Adrenal gland (tissue), 9 donors: ENCODE measurements at regions not wholly inside any gene's neighbourhood (a gene's known extent, or its start where the extent isn't known, plus 50 kb on each side); places are given as distances from the start of the nearest gene placed in this dataset.

Experiments used
- DNase-seq, 7 donors: peaks; one replicate each; pipeline ENCODE4 v3.0.0-alpha.2; 2019 to 2020
- H3K27ac ChIP-seq, 5 donors: fragments of 200-600 bp; sonication (generic) in 4 of 5; 1 replicate in 3 of 5; 2 replicates in 2 of 5; pipeline versions ENCODE4 v1.5.1 to v1.8.0; 2016 to 2020; ENCODE audit warnings: mild to moderate bottlenecking in 1 of 5
- H3K27me3 ChIP-seq: fragments of 200-600 bp; 2 replicates; pipeline ENCODE4 v1.8.0; 2021
- H3K36me3 ChIP-seq, 2 donors: fragments of 200-600 bp; replicated peaks in 1 of 2; 1 replicate in 1 of 2; 2 replicates in 1 of 2; pipeline versions ENCODE4 v1.5.1 to v1.8.0; 2018 to 2022
- H3K4me1 ChIP-seq, 2 donors: fragments of 200-600 bp; replicated peaks in 1 of 2; 1 replicate in 1 of 2; 2 replicates in 1 of 2; pipeline versions ENCODE4 v1.5.1 to v1.8.0; 2018 to 2021
- H3K4me3 ChIP-seq, 4 donors: fragments of 200-600 bp; sonication (generic) in 3 of 4; one replicate each; pipeline ENCODE4 v1.5.1; 2016 to 2018
- H3K9me3 ChIP-seq, 3 donors: fragments of 200-600 bp; sonication (generic) in 1 of 3; replicated peaks in 1 of 3; 1 replicate in 2 of 3; 2 replicates in 1 of 3; pipeline versions ENCODE4 v1.5.1 to v1.8.0; 2016 to 2021
- POLR2A ChIP-seq, 2 donors: fragments of 450-650 bp; IDR thresholded peaks; one replicate each; pipeline ENCODE4 v1.6.1; 2017; ENCODE audit warnings: antibody characterized with exemption in 2 of 2, mild to moderate bottlenecking in 2 of 2, moderate library complexity in 1 of 2
- WGBS, 4 donors: extraction: QIAGEN DNeasy Blood & Tissue Kit in 2 of 4; methylation state at CpG; one replicate each; pipeline versions ENCODE4 v1.1.5 to v1.1.7; 2013 to 2017; 5-methylcytosine and 5-hydroxymethylcytosine counted together
- intact Hi-C, 2 donors: fragments of 100-400 bp; cut with DNase I; formaldehyde crosslinking; loops; one replicate each; pipeline versions ENCODE4 v1.14.1 to v1.15.0; 2022 to 2023
- TF ChIP-seq, protein P1 (sequence below), 6 experiments: fragments of 450-650 bp in 4 of 6; fragments of 200-600 bp in 2 of 6; sonication (generic) in 1 of 6; IDR thresholded peaks; 1 replicate in 5 of 6; 2 replicates in 1 of 6; pipeline versions ENCODE4 v1.5.1 to v1.8.0; 2016 to 2021; ENCODE audit warnings: antibody characterized with exemption in 6 of 6, mild to moderate bottlenecking in 2 of 6, moderate library complexity in 1 of 6
- donor health status: healthy with polysubstance abuse.
- donor health status: Bipolar disorder and iron deficiency.
- donor health status: DM: yes; HTN: yes; CAD: no.
- donor health status: DM: no; HTN: no; CAD: no.
- donor health status: DM: no; HTN: no; CAD: no.

DNA sequence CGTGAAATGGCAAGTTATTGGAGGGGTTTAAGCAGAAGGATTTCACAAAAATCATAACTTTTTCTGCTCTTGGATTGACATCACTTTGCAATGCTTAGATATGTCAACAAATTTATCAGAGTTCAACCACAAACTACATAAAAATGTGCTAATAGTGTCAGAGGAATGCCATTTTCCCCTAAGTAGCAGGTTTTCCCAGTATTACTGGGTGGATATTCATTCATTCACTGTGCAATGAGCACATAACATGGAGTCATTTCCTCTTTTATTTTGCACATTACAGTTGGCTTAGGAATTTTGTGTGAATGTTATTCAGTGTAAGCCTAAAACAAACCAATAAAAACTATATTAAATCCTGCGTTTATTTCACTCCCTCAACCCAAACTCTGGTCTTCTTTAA is 537.3 kb upstream of the MCTP2 start:
- H3K4me3 ChIP-seq: no peak overlapping the region
- no peaks in the 10 kb centered on the region for H3K36me3 ChIP-seq
- H3K4me1 ChIP-seq: no peaks in the 10 kb centered on the region
- TF ChIP-seq, protein P1, sequence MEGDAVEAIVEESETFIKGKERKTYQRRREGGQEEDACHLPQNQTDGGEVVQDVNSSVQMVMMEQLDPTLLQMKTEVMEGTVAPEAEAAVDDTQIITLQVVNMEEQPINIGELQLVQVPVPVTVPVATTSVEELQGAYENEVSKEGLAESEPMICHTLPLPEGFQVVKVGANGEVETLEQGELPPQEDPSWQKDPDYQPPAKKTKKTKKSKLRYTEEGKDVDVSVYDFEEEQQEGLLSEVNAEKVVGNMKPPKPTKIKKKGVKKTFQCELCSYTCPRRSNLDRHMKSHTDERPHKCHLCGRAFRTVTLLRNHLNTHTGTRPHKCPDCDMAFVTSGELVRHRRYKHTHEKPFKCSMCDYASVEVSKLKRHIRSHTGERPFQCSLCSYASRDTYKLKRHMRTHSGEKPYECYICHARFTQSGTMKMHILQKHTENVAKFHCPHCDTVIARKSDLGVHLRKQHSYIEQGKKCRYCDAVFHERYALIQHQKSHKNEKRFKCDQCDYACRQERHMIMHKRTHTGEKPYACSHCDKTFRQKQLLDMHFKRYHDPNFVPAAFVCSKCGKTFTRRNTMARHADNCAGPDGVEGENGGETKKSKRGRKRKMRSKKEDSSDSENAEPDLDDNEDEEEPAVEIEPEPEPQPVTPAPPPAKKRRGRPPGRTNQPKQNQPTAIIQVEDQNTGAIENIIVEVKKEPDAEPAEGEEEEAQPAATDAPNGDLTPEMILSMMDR (IDR thresholded peaks at IDR 0.05): no peak
- TF ChIP-seq POLR2A (IDR thresholded peaks at IDR 0.05): no peak
- H3K27ac ChIP-seq: no peak overlapping the region
- intact Hi-C loops: no loop called here
- WGBS, 4 donors: 50 to 75% (median 68%) methylated on average over 2 of the region's 2 CpGs
- H3K9me3 ChIP-seq: no peaks in the 10 kb centered on the region
- DNase-seq: no peak
- H3K27me3 ChIP-seq: no peaks in the 10 kb centered on the region

DNA sequence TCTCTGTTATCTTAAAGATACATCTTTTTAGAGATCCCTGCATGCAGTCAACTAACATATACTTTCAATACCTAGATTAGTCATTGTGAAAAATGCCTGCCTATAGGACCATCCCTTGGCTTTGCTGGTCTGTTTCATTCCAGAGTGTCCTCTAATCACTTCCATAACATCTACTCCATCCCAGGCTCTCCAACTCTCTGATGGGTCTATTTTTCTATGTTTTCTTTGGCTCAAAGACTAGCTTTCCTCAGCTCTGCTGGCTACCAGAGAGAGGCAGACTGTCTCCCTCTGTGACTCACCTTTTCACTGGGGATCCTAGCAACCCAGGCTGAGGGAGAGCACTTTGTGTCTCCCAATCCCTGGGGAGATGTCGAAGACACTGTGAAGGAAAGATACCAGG is 547.7 kb upstream of the MCTP2 start:
- intact Hi-C loops: no loop called here
- no peaks in the 10 kb centered on the region for H3K4me1 ChIP-seq
- H3K36me3 ChIP-seq: no peaks in the 10 kb centered on the region
- no peak overlapping the region for H3K4me3 ChIP-seq
- no peak overlapping the region for H3K27ac ChIP-seq
- 74 to 86% (median 82%) methylated on average over 1 of the region's 1 CpG for whole genome bisulfite sequencing, 4 donors
- TF ChIP-seq POLR2A (IDR thresholded peaks at IDR 0.05): no peak
- DNase-seq: no peak
- H3K27me3 ChIP-seq: no peaks in the 10 kb centered on the region
- H3K9me3 ChIP-seq: peaks cover 0 to 10% (median 0%) of the 10 kb centered on the region in 3 donors

DNA sequence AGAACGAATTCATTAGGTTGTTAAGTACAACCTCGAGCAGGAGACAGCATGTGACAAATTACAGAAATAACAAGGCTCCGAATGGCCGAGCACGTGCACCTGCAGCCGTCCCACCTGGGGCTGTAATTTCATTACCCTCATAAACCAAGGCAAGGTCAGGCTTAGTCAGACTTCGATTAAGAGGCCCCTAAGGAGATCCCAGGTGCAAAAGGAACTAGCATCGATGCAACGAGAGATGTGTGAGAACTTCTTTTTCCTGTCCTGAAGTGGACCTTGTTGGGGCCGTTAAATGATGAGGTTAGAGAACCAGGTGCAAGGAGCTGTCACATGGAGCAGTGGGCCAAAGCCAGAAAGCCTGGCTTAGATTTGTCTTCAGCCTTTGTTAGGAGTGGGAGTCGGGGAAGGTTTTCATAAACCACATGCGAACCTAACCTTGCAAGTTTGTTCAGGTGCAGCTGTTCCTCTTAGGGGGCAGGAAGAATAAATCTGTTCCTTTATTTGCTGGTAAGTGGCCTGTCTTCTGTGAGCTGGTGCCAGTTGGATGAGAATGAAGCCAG is 559.9 kb upstream of the MCTP2 start:
- WGBS, 4 donors: 72 to 80% (median 78%) methylated on average over 12 of the region's 12 CpGs

DNA sequence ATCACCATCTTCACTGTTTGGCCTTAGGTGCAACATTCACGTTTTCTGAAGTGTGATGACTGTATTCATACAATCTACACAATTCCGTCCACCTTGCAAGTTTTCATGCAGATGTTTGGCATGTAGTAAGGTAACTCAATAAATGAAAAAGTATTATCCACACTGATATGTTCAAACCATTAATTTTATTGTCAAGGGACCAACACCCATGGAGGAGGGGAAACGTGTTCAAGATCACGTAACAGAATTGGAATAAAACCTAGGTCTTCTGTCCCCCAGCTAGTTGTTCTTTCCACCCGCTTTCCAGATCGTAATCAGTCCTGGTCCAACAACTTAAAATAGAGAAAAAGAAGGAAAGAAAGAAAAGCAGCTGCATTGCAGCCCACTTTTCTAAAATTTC is 560.4 kb upstream of the MCTP2 start:
- no peak overlapping the region for H3K4me3 ChIP-seq
- no peak overlapping the region for H3K27ac ChIP-seq
- H3K9me3 ChIP-seq: no peaks in the 10 kb centered on the region
- intact Hi-C loops: no loop called here
- H3K27me3 ChIP-seq: no peaks in the 10 kb centered on the region
- 69 to 77% (median 75%) methylated on average over 6 of the region's 6 CpGs for WGBS, 4 donors
- TF ChIP-seq POLR2A (IDR thresholded peaks at IDR 0.05): no peak
- TF ChIP-seq, protein P1 (IDR thresholded peaks at IDR 0.05): no peak
- no peak for DNase-seq
- no peaks in the 10 kb centered on the region for H3K36me3 ChIP-seq
- H3K4me1 ChIP-seq: no peaks in the 10 kb centered on the region

More for the DNA sequence above, 559.9 kb upstream of the MCTP2 start:
- Histone ChIP-seq H3K27ac (no peak overlapping the region), H3K4me3 (no peak overlapping the region), H3K36me3 (no peaks in the 10 kb centered on the region), H3K4me1 (no peaks in the 10 kb centered on the region), H3K9me3 (no peaks in the 10 kb centered on the region), H3K27me3 (no peaks in the 10 kb centered on the region)
- intact Hi-C loops: no loop called here
- no peak for DNase-seq
- TF ChIP-seq POLR2A (IDR thresholded peaks at IDR 0.05): no peak
- TF ChIP-seq, protein P1 (IDR thresholded peaks at IDR 0.05): no peak

DNA sequence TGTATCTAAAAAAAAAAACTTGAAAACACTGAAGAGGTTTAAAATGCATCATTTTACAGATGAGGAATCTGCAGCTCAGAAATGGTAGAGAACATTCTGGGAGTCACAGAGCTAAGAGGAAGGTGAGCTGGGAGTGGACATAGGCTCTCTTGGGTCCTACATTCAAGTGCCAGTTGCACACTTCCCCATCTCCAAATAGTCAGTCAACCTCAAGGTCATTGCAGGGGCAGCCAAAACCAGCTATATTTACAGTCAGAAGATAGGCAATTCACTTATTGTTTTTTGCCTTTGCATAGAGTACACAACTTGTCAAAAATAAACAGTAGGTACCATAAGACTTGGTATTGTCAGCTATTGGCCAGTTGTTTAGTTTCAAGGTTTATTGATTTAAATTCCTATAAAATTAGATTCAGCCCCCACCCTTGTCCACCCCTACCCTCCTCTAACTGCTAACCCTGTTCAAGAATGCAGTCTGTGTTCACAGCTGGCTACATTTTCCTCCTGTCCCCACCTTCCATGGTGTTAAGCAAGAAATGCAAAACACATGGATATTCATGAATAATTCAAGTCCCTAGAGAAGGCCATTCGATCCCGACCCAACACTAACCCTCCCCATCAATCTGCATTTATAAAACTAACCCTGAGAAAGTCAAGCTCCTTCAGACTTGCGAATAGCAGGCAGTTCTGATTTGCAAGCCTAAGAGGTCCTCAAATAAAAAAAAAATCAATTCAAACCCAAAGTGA is 567.0 kb upstream of the MCTP2 start:
- Histone ChIP-seq H3K36me3 (no peaks in the 10 kb centered on the region), H3K27me3 (no peaks in the 10 kb centered on the region), H3K4me3 (no peak overlapping the region), H3K27ac (no peak overlapping the region), H3K9me3 (no peaks in the 10 kb centered on the region), H3K4me1 (no peaks in the 10 kb centered on the region)
- DNase-seq: no peak
- intact Hi-C loops: no loop called here
- WGBS, 4 donors: 31 to 48% (median 44%) methylated on average over 3 of the region's 3 CpGs
- TF ChIP-seq POLR2A (IDR thresholded peaks at IDR 0.05): no peak
- TF ChIP-seq, protein P1 (IDR thresholded peaks at IDR 0.05): no peak
